HFF-Myc (cell line): ENCODE measurements at regions not wholly inside any gene's neighbourhood (a gene's known extent, or its start where the extent isn't known, plus 50 kb on each side); places are given as distances from the start of the nearest gene placed in this dataset.

Source experiments
- DNase-seq: peaks from one replicate; pipeline ENCODE4 v3.0.0-alpha.2; 2011; ENCODE audit warnings: low read depth; ENCODE audit errors: extremely low read depth
- H3K4me3 ChIP-seq: replicated peaks from 2 replicates; pipeline ENCODE4 v1.5.1; 2011; ENCODE audit warnings: low read depth, mild to moderate bottlenecking, control low read depth, low read length
- CTCF ChIP-seq: IDR thresholded peaks from 2 replicates; pipeline ENCODE4 v1.5.1; 2012; ENCODE audit warnings: mild to moderate bottlenecking, low read depth, low read length, control low read depth; ENCODE audit errors: missing control alignments

GRCh38 chr1:209326076-209326475 is 257.4 kb upstream of the CAMK1G start:
- TF ChIP-seq CTCF, result no peak
- H3K4me3 ChIP-seq, result no peak overlapping the region
- DNase-seq, result no peak

GRCh38 chr1:209326831-209327230 is 256.7 kb upstream of the CAMK1G start:
- TF ChIP-seq CTCF, result no peak
- no peak overlapping the region for H3K4me3 ChIP-seq
- DNase-seq, result no peak

DNA sequence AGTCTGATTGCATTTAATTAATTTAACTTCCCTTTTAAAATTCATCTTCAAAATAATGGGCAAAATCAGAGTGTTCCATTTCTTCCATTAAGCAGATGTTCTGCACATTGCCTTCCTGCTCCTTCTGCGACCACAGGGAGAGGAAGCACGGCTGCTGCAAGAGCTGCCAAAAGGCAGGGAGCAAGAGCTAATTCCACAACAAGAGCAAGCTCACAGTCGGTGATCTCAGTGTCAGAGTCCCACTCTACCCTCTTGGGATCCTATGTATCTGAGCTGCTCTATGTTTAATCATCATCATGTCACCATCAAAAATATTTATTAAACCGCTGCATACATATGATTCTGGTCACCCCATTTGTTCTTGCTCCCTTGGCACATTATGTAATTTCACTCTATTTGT is 255.3 kb upstream of the CAMK1G start:
- H3K4me3 ChIP-seq, result no peak overlapping the region
- no peak for DNase-seq
- no peak for TF ChIP-seq CTCF

DNA sequence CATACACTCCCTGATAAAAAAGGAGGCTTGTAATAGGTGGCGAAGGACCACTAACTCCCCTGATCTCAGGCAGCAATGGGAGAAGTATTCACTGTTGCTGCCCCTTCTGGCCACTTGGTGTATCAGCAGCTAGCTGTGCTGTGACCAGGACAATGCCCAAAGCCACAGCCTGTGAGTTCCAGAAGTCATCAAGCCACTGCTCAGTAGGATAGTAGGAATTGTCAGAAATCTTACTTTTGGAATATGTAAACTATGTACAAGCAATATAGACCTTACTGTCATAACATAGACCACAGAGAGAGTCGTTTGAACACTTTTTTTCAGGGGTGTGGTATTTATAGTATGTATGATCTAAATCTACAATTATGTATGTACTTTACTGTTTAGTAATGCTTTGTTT is 248.3 kb upstream of the CAMK1G start:
- no peak overlapping the region for H3K4me3 ChIP-seq
- peak; percentile 83 for TF ChIP-seq CTCF
- no peak for DNase-seq

GRCh38 chr1:209341146-209341545 is 242.4 kb upstream of the CAMK1G start:
- no peak for DNase-seq
- H3K4me3 ChIP-seq, result no peak overlapping the region
- no peak for TF ChIP-seq CTCF

- TF ChIP-seq CTCF, result no peak
- no peak overlapping the region for H3K4me3 ChIP-seq
- DNase-seq, result no peak
Measured at GRCh38 chr1:209341673-209342420, 241.7 kb upstream of the CAMK1G start.
